K562 (cell line): ENCODE measurements at regions not wholly inside any gene's neighbourhood (a gene's known extent, or its start where the extent isn't known, plus 50 kb on each side); places are given as distances from the start of the nearest gene placed in this dataset.

Experiments
- ARID4B ChIP-seq: sonication (generic); formaldehyde crosslinking; IDR thresholded peaks from 2 replicates; pipeline ENCODE4 v1.8.0; 2022; ENCODE audit warnings: mild to moderate bottlenecking, missing genetic modification reagents
- CTCFL ChIP-seq: IDR thresholded peaks from 2 replicates; pipeline ENCODE4 v1.6.1; 2011; ENCODE audit warnings: borderline replicate concordance, low read depth, mild to moderate bottlenecking, moderate library complexity, low read length; ENCODE audit not compliant: insufficient read depth, poor library complexity, severe bottlenecking
- HES1 ChIP-seq: fragments of 450-650 bp; IDR thresholded peaks from 2 replicates; pipeline ENCODE4 v1.6.1; 2016; ENCODE audit warnings: low read depth, mild to moderate bottlenecking, moderate library complexity
- KLF10 ChIP-seq: fragments of 250-450 bp; sonication (Bioruptor Pico); IDR thresholded peaks from 2 replicates; pipeline ENCODE4 v1.6.1; 2021; ENCODE audit warnings: matching md5 sums
- KLF13 ChIP-seq: fragments of 450-650 bp; IDR thresholded peaks from 2 replicates; pipeline ENCODE4 v1.6.1; 2016; ENCODE audit warnings: missing genetic modification characterization, low read depth, mild to moderate bottlenecking, missing compliant biosample characterization, moderate library complexity, borderline replicate concordance
- NUFIP1 ChIP-seq: fragments of 450-650 bp; IDR thresholded peaks from 2 replicates; pipeline ENCODE4 v1.6.1; 2018; ENCODE audit not compliant: partially characterized antibody
- PHF21A ChIP-seq: fragments of 450-650 bp; IDR thresholded peaks from 2 replicates; pipeline ENCODE4 v1.6.1; 2017; ENCODE audit warnings: low read depth, borderline replicate concordance
- RBFOX2 ChIP-seq: fragments of 200-400 bp; formaldehyde crosslinking; IDR thresholded peaks from 2 replicates; pipeline ENCODE4 v1.6.1; 2017; ENCODE audit warnings: low read depth, mild to moderate bottlenecking, low read length, moderate library complexity
- RNF219 ChIP-seq: fragments of 250-450 bp; sonication (Bioruptor Pico); IDR thresholded peaks from 2 replicates; pipeline ENCODE4 v1.5.0; 2022; ENCODE audit warnings: mild to moderate bottlenecking
- ZNF134 ChIP-seq: fragments of 250-450 bp; sonication (Bioruptor Pico); conservative IDR thresholded peaks from 2 replicates; pipeline ENCODE4 v1.4.0; 2020
- ZNF395 ChIP-seq: fragments of 200-800 bp; sonication (Bioruptor generic); IDR thresholded peaks from 2 replicates; pipeline ENCODE4 v1.6.1; 2017; ENCODE audit warnings: missing genetic modification characterization, missing compliant biosample characterization

- TF ChIP-seq CTCFL (no peak), RBFOX2 (no peak), HES1 (peak; percentile 11; the same call in 1 of the 2 replicates), PHF21A (no peak), RNF219 (CRISPR knock-in tag) (no peak), ZNF395 (CRISPR knock-in tag) (no peak), ZNF134 (CRISPR knock-in tag) (no peak), KLF10 (CRISPR knock-in tag) (no peak), NUFIP1 (no peak), KLF13 (no peak), ARID4B (CRISPR knock-in tag) (no peak)
Observed at GRCh38 chr15:96264801-96265515, 65.5 kb upstream of the NR2F2 start (continued).
